DND-41 (cell line): ENCODE measurements at regions not wholly inside any gene's neighbourhood (a gene's known extent, or its start where the extent isn't known, plus 50 kb on each side); places are given as distances from the start of the nearest gene placed in this dataset.

Experiments used
- ATAC-seq: fragments of 200-7000 bp; cut with Tn5 transposase; 3 replicates; pipeline ENCODE4 v1.9.1; 2021; ENCODE audit warnings: low read depth; ENCODE audit not compliant: insufficient read depth
- DNase-seq: peaks from one replicate; pipeline ENCODE4 v3.0.0-alpha.2; 2020
- H2AFZ ChIP-seq: 2 replicates; pipeline ENCODE4 v1.6.0; 2012; ENCODE audit warnings: low read depth, low read length
- H3K27ac ChIP-seq: 2 replicates; pipeline ENCODE4 v1.5.1; 2012; ENCODE audit warnings: low read length, inconsistent platforms
- H3K27me3 ChIP-seq: fragments of 200-600 bp; sonication (generic); 2 replicates; pipeline ENCODE4 v1.6.0; 2012; ENCODE audit warnings: low read length, mild to moderate bottlenecking, inconsistent platforms; ENCODE audit not compliant: insufficient read depth, poor library complexity
- H3K36me3 ChIP-seq: 2 replicates; pipeline ENCODE4 v1.5.1; 2012; ENCODE audit warnings: low read length, inconsistent platforms; ENCODE audit not compliant: insufficient read depth
- H3K4me1 ChIP-seq: 2 replicates; pipeline ENCODE4 v1.5.1; 2012; ENCODE audit warnings: mild to moderate bottlenecking, low read length; ENCODE audit not compliant: insufficient read depth
- H3K4me2 ChIP-seq: 2 replicates; pipeline ENCODE4 v1.6.0; 2012; ENCODE audit warnings: mild to moderate bottlenecking, moderate library complexity, low read length, inconsistent platforms; ENCODE audit not compliant: insufficient read depth
- H3K4me3 ChIP-seq, 2 experiments: fragments of 200-600 bp in 1 of 2; shearing (Covaris generic) in 1 of 2; 2 replicates each; pipeline ENCODE4 v1.5.1; 2012 to 2016; ENCODE audit warnings: inconsistent platforms in 2 of 2, low read length in 2 of 2, mild to moderate bottlenecking in 2 of 2, low read depth in 1 of 2, moderate library complexity in 1 of 2
- H3K79me2 ChIP-seq: 2 replicates; pipeline ENCODE4 v1.6.0; 2012; ENCODE audit warnings: low read length, inconsistent platforms; ENCODE audit not compliant: insufficient read depth
- H3K9ac ChIP-seq: 2 replicates; pipeline ENCODE4 v1.6.0; 2012; ENCODE audit warnings: low read depth, mild to moderate bottlenecking, inconsistent platforms, low read length, moderate library complexity
- H3K9me3 ChIP-seq: 2 replicates; pipeline ENCODE4 v1.5.1; 2012; ENCODE audit warnings: low read length, moderate library complexity, mild to moderate bottlenecking, inconsistent platforms; ENCODE audit not compliant: insufficient read depth, severe bottlenecking
- H4K20me1 ChIP-seq: 2 replicates; pipeline ENCODE4 v1.6.0; 2012; ENCODE audit warnings: low read length; ENCODE audit not compliant: insufficient read depth
- EZH2 ChIP-seq: IDR thresholded peaks from 3 replicates; pipeline ENCODE4 v1.6.1; 2012; ENCODE audit warnings: borderline replicate concordance, low read depth, mild to moderate bottlenecking, moderate library complexity, low read length, inconsistent platforms; ENCODE audit not compliant: severe bottlenecking
- TF ChIP-seq, protein P1 (sequence below): IDR thresholded peaks from 2 replicates; pipeline ENCODE4 v1.5.1; 2012; ENCODE audit warnings: borderline replicate concordance, low read length, moderate library complexity, mild to moderate bottlenecking; ENCODE audit not compliant: poor library complexity, severe bottlenecking; ENCODE audit errors: extremely low read depth

GRCh38 chr3:127443581-127444375 is 146.8 kb downstream of the TPRA1 start:
- H3K4me3 ChIP-seq, result no peak overlapping the region
- TF ChIP-seq, protein P1, sequence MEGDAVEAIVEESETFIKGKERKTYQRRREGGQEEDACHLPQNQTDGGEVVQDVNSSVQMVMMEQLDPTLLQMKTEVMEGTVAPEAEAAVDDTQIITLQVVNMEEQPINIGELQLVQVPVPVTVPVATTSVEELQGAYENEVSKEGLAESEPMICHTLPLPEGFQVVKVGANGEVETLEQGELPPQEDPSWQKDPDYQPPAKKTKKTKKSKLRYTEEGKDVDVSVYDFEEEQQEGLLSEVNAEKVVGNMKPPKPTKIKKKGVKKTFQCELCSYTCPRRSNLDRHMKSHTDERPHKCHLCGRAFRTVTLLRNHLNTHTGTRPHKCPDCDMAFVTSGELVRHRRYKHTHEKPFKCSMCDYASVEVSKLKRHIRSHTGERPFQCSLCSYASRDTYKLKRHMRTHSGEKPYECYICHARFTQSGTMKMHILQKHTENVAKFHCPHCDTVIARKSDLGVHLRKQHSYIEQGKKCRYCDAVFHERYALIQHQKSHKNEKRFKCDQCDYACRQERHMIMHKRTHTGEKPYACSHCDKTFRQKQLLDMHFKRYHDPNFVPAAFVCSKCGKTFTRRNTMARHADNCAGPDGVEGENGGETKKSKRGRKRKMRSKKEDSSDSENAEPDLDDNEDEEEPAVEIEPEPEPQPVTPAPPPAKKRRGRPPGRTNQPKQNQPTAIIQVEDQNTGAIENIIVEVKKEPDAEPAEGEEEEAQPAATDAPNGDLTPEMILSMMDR, result no peak
- no peak for TF ChIP-seq EZH2
- DNase-seq (no peak), ATAC-seq (no peak)
- no peak overlapping the region for H3K27ac ChIP-seq
- no peaks in the 10 kb centered on the region for H3K9me3 ChIP-seq
- H3K27me3 ChIP-seq, result no peaks in the 10 kb centered on the region
- no peaks in the 10 kb centered on the region for H3K4me1 ChIP-seq
- H3K36me3 ChIP-seq, result no peaks in the 10 kb centered on the region
- H3K9ac ChIP-seq, result no peak overlapping the region
- H3K4me2 ChIP-seq, result no peak overlapping the region
- H2AFZ ChIP-seq, result no peak overlapping the region
- H4K20me1 ChIP-seq, result no peaks in the 10 kb centered on the region
- no peaks in the 10 kb centered on the region for H3K79me2 ChIP-seq

- Histone ChIP-seq H3K4me2 (no peak overlapping the region), H4K20me1 (no peaks in the 10 kb centered on the region), H3K36me3 (no peaks in the 10 kb centered on the region), H3K27ac (no peak overlapping the region), H3K4me1 (no peaks in the 10 kb centered on the region), H3K4me3 (no peak overlapping the region), H2AFZ (no peak overlapping the region), H3K9ac (no peak overlapping the region), H3K9me3 (no peaks in the 10 kb centered on the region), H3K27me3 (no peaks in the 10 kb centered on the region), H3K79me2 (no peaks in the 10 kb centered on the region)
- TF ChIP-seq EZH2, result no peak
- TF ChIP-seq, protein P1, result no peak
- DNase-seq (no peak), ATAC-seq (no peak)
Observed at GRCh38 chr3:127442506-127442905, 148.0 kb downstream of the TPRA1 start.

DNA sequence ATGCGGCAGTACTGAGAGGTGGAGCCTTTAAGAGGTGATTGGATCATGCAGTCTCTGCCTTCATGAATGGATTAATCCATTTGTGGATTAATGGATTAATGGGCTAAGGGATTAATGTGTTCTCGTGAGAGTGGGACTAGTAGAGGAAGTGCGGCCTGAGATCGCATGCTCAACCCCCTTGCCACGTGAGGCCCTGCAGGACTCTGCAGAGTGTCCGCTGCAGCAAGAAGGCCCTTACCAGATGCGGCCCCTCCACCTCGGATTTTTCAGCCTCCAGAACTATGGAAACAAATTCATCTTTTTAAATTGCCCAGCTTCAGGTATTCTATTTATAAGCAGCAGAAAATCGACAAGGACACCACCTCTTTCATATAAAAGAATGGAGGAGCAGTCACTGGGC is 148.8 kb downstream of the TPRA1 start:
- TF ChIP-seq, protein P1, result no peak
- no peak for TF ChIP-seq EZH2
- Histone ChIP-seq H3K4me1 (no peaks in the 10 kb centered on the region), H2AFZ (no peak overlapping the region), H3K27me3 (no peaks in the 10 kb centered on the region), H4K20me1 (no peaks in the 10 kb centered on the region), H3K9me3 (no peaks in the 10 kb centered on the region), H3K4me3 (no peak overlapping the region), H3K4me2 (no peak overlapping the region), H3K9ac (no peak overlapping the region), H3K27ac (no peak overlapping the region), H3K36me3 (no peaks in the 10 kb centered on the region), H3K79me2 (no peaks in the 10 kb centered on the region)
- ATAC-seq (no peak), DNase-seq (no peak)

DNA sequence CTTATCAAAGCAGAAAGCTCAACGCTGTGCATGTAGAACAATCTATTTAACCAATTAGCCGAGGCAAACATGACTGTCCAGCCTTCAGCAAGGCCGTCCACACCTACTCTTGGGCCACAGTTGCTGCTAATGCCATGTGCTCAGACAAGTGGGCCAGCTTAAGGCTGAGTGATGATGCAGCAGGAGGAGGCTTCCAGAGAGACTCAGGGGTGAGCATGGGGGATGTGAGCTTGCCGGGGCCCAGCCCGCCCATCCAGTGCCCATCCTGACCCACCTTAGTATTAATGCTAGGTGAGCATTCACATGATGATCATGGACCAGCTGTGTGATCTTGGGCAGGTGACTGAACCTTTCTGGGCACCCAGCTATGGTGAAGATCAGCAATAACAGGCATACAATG is 150.1 kb downstream of the TPRA1 start:
- Histone ChIP-seq H3K27ac (no peak overlapping the region), H3K27me3 (no peaks in the 10 kb centered on the region), H3K4me3 (no peak overlapping the region), H3K36me3 (no peaks in the 10 kb centered on the region), H3K4me2 (no peak overlapping the region), H3K9ac (no peak overlapping the region), H4K20me1 (no peaks in the 10 kb centered on the region), H3K79me2 (no peaks in the 10 kb centered on the region), H3K9me3 (no peaks in the 10 kb centered on the region), H3K4me1 (no peaks in the 10 kb centered on the region), H2AFZ (no peak overlapping the region)
- DNase-seq (no peak), ATAC-seq (no peak)
- TF ChIP-seq, protein P1, result no peak
- no peak for TF ChIP-seq EZH2
